Hepatocyte (in vitro differentiated cells): ENCODE measurements at regions not wholly inside any gene's neighbourhood (a gene's known extent, or its start where the extent isn't known, plus 50 kb on each side); places are given as distances from the start of the nearest gene placed in this dataset.

ENCODE experiments used
- DNase-seq: peaks from one replicate; pipeline ENCODE4 v3.0.0-alpha.2; 2016; ENCODE audit warnings: low spot score
- H2AFZ ChIP-seq: fragments of 200-600 bp; sonication (generic); 2 replicates; pipeline ENCODE4 v1.6.0; 2016; ENCODE audit warnings: antibody characterized with exemption, mild to moderate bottlenecking
- H3K27ac ChIP-seq: fragments of 200-600 bp; sonication (generic); 2 replicates; pipeline ENCODE4 v1.5.1; 2016; ENCODE audit warnings: mild to moderate bottlenecking
- H3K27me3 ChIP-seq: fragments of 200-600 bp; sonication (generic); 2 replicates; pipeline ENCODE4 v1.6.1; 2016
- H3K36me3 ChIP-seq: fragments of 200-600 bp; sonication (generic); replicated peaks from 2 replicates; pipeline ENCODE4 v1.5.1; 2016; ENCODE audit warnings: low read depth; ENCODE audit not compliant: insufficient read depth
- H3K4me1 ChIP-seq: fragments of 200-600 bp; sonication (generic); 2 replicates; pipeline ENCODE4 v1.5.1; 2016; ENCODE audit warnings: mild to moderate bottlenecking, moderate library complexity; ENCODE audit not compliant: insufficient read depth
- H3K4me2 ChIP-seq: fragments of 200-600 bp; sonication (generic); 2 replicates; pipeline ENCODE4 v1.6.0; 2016
- H3K4me3 ChIP-seq: fragments of 200-600 bp; sonication (generic); 2 replicates; pipeline ENCODE4 v1.5.1; 2016; ENCODE audit warnings: mild to moderate bottlenecking
- H3K79me2 ChIP-seq: fragments of 200-600 bp; sonication (generic); 2 replicates; pipeline ENCODE4 v1.6.0; 2017; ENCODE audit warnings: mild to moderate bottlenecking
- H3K9me2 ChIP-seq: fragments of 200-600 bp; sonication (generic); replicated peaks from 2 replicates; pipeline ENCODE4 v1.6.0; 2017; ENCODE audit warnings: mild to moderate bottlenecking; ENCODE audit not compliant: insufficient read depth
- H3K9me3 ChIP-seq: fragments of 200-600 bp; sonication (generic); 2 replicates; pipeline ENCODE4 v1.5.1; 2016; ENCODE audit warnings: low read depth, mild to moderate bottlenecking
- H4K20me1 ChIP-seq: fragments of 200-600 bp; sonication (generic); 2 replicates; pipeline ENCODE4 v1.6.0; 2016; ENCODE audit warnings: mild to moderate bottlenecking; ENCODE audit not compliant: insufficient read depth, poor library complexity, severe bottlenecking
- CTCF ChIP-seq: fragments of 200-600 bp; sonication (generic); IDR thresholded peaks from 2 replicates; pipeline ENCODE4 v1.5.1; 2016; ENCODE audit warnings: antibody characterized with exemption, mild to moderate bottlenecking; ENCODE audit not compliant: poor library complexity
- EZH2 ChIP-seq: fragments of 200-600 bp; sonication (generic); IDR thresholded peaks from 2 replicates; pipeline ENCODE4 v1.6.1; 2016; ENCODE audit warnings: antibody characterized with exemption, mild to moderate bottlenecking, borderline replicate concordance
- EZH2phosphoT487 ChIP-seq: fragments of 200-600 bp; sonication (generic); IDR thresholded peaks from one replicate; pipeline ENCODE4 v1.6.1; 2018; ENCODE audit warnings: antibody characterized with exemption, mild to moderate bottlenecking, low read depth, moderate library complexity; ENCODE audit not compliant: unreplicated experiment, severe bottlenecking
- WGBS: methylation state at CpG from one replicate; pipeline ENCODE4 v1.1.6; 2016; ENCODE audit warnings: low lambda C conversion rate; ENCODE audit errors: missing lambda C conversion rate; 5-methylcytosine and 5-hydroxymethylcytosine counted together

- Histone ChIP-seq H3K27me3 (peaks cover 4% of the 10 kb centered on the region), H3K27ac (no peak overlapping the region), H3K4me3 (no peak overlapping the region), H3K36me3 (no peaks in the 10 kb centered on the region), H4K20me1 (no peaks in the 10 kb centered on the region), H3K4me2 (no peak overlapping the region), H3K9me2 (no peaks in the 10 kb centered on the region), H3K9me3 (no peaks in the 10 kb centered on the region), H2AFZ (no peak overlapping the region), H3K79me2 (no peaks in the 10 kb centered on the region), H3K4me1 (no peaks in the 10 kb centered on the region)
- TF ChIP-seq CTCF, result no peak
- no peak for TF ChIP-seq EZH2
- no peak for TF ChIP-seq EZH2phosphoT487
- no peak for DNase-seq
- 76% methylated on average over 1 of the region's 1 CpG for WGBS
Observed at GRCh38 chr1:110778821-110779220, 94.1 kb upstream of the CD53 start.

- no peaks in the 10 kb centered on the region for H3K9me3 ChIP-seq
- no peaks in the 10 kb centered on the region for H3K79me2 ChIP-seq
- H2AFZ ChIP-seq, result no peak overlapping the region
- no peak for DNase-seq
- H3K27ac ChIP-seq, result no peak overlapping the region
- no peak overlapping the region for H3K4me3 ChIP-seq
- H3K9me2 ChIP-seq, result no peaks in the 10 kb centered on the region
- TF ChIP-seq CTCF (no peak), EZH2phosphoT487 (no peak), EZH2 (no peak)
- peaks cover 4% of the 10 kb centered on the region for H3K27me3 ChIP-seq
- no peaks in the 10 kb centered on the region for H4K20me1 ChIP-seq
- WGBS, result 86% methylated on average over 4 of the region's 4 CpGs
- no peaks in the 10 kb centered on the region for H3K36me3 ChIP-seq
- H3K4me2 ChIP-seq, result no peak overlapping the region
- no peaks in the 10 kb centered on the region for H3K4me1 ChIP-seq
Observed at GRCh38 chr1:110777228-110777627, 95.7 kb upstream of the CD53 start.

- peaks cover 4% of the 10 kb centered on the region for H3K27me3 ChIP-seq
- H3K4me2 ChIP-seq, result no peak overlapping the region
- no peak for DNase-seq
- TF ChIP-seq CTCF, result no peak
- no peak for TF ChIP-seq EZH2
- no peak for TF ChIP-seq EZH2phosphoT487
- H3K4me3 ChIP-seq, result no peak overlapping the region
- no peaks in the 10 kb centered on the region for H3K9me2 ChIP-seq
- no peak overlapping the region for H3K27ac ChIP-seq
- no peak overlapping the region for H2AFZ ChIP-seq
- no peaks in the 10 kb centered on the region for H3K4me1 ChIP-seq
- no peaks in the 10 kb centered on the region for H3K9me3 ChIP-seq
- H3K36me3 ChIP-seq, result no peaks in the 10 kb centered on the region
- H3K79me2 ChIP-seq, result no peaks in the 10 kb centered on the region
- no peaks in the 10 kb centered on the region for H4K20me1 ChIP-seq
Observed at GRCh38 chr1:110774398-110774797, 98.5 kb upstream of the CD53 start.

GRCh38 chr1:110773813-110774212 is 99.1 kb upstream of the KCNA3 start:
- no peaks in the 10 kb centered on the region for H3K9me3 ChIP-seq
- no peak for TF ChIP-seq EZH2phosphoT487
- no peak for TF ChIP-seq EZH2
- no peak for TF ChIP-seq CTCF
- H3K4me2 ChIP-seq, result no peak overlapping the region
- DNase-seq, result no peak
- H4K20me1 ChIP-seq, result no peaks in the 10 kb centered on the region
- H3K4me3 ChIP-seq, result no peak overlapping the region
- no peak overlapping the region for H2AFZ ChIP-seq
- peaks cover 4% of the 10 kb centered on the region for H3K27me3 ChIP-seq
- H3K27ac ChIP-seq, result no peak overlapping the region
- no peaks in the 10 kb centered on the region for H3K9me2 ChIP-seq
- 65% methylated on average over 3 of the region's 3 CpGs for WGBS
- H3K36me3 ChIP-seq, result no peaks in the 10 kb centered on the region
- no peaks in the 10 kb centered on the region for H3K79me2 ChIP-seq
- no peaks in the 10 kb centered on the region for H3K4me1 ChIP-seq
